Ishikawa (cell line): ENCODE measurements at regions not wholly inside any gene's neighbourhood (a gene's known extent, or its start where the extent isn't known, plus 50 kb on each side); places are given as distances from the start of the nearest gene placed in this dataset.

Source experiments
- CEBPB ChIP-seq: IDR thresholded peaks from 2 replicates; pipeline ENCODE4 v1.6.1; 2012
- CREB1 ChIP-seq: IDR thresholded peaks from 2 replicates; pipeline ENCODE4 v1.6.1; 2012; ENCODE audit warnings: low read depth
- EGR1 ChIP-seq: IDR thresholded peaks from 2 replicates; pipeline ENCODE4 v1.6.1; 2012
- EP300 ChIP-seq: IDR thresholded peaks from 2 replicates; pipeline ENCODE4 v1.6.1; 2012; ENCODE audit warnings: borderline replicate concordance
- RAD21 ChIP-seq: IDR thresholded peaks from 2 replicates; pipeline ENCODE4 v1.6.1; 2012; ENCODE audit warnings: low read depth
- TAF1 ChIP-seq: IDR thresholded peaks from 2 replicates; pipeline ENCODE4 v1.6.1; 2012; ENCODE audit warnings: low read depth, mild to moderate bottlenecking
- TEAD4 ChIP-seq: IDR thresholded peaks from 2 replicates; pipeline ENCODE4 v1.6.1; 2012
- YY1 ChIP-seq: IDR thresholded peaks from 2 replicates; pipeline ENCODE4 v1.6.1; 2012; ENCODE audit warnings: low read depth
- ZBTB7A ChIP-seq: IDR thresholded peaks from 2 replicates; pipeline ENCODE4 v1.6.1; 2012; ENCODE audit warnings: low read depth
- TF ChIP-seq, protein P1 (sequence below): IDR thresholded peaks from 2 replicates; pipeline ENCODE4 v1.6.1; 2012
- TF ChIP-seq, protein P2 (sequence below): IDR thresholded peaks from 2 replicates; pipeline ENCODE4 v1.6.1; 2012; ENCODE audit warnings: low read depth, mild to moderate bottlenecking

DNA sequence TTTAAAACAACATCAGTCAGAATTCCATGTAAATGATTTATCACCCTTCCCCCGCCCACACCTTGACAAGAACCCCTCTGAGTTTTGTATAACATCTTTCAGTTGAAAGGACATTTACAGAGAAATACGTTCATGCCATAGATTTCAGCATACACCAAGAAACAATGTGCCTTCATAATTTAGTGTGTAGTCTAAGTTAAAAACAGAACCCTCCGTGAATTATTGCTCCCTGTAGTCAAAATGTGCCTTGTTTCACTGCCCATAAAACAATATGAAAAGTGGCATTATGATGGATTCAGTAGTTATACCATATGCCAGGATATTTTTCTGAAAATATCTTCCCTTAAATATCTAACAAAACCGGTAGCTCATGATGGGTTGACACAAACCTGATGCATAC is 953.9 kb downstream of the GBE1 start:
- TF ChIP-seq ZBTB7A: no peak
- no peak for TF ChIP-seq CEBPB
- TF ChIP-seq, protein P1, sequence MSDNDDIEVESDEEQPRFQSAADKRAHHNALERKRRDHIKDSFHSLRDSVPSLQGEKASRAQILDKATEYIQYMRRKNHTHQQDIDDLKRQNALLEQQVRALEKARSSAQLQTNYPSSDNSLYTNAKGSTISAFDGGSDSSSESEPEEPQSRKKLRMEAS: no peak
- TF ChIP-seq, protein P2, sequence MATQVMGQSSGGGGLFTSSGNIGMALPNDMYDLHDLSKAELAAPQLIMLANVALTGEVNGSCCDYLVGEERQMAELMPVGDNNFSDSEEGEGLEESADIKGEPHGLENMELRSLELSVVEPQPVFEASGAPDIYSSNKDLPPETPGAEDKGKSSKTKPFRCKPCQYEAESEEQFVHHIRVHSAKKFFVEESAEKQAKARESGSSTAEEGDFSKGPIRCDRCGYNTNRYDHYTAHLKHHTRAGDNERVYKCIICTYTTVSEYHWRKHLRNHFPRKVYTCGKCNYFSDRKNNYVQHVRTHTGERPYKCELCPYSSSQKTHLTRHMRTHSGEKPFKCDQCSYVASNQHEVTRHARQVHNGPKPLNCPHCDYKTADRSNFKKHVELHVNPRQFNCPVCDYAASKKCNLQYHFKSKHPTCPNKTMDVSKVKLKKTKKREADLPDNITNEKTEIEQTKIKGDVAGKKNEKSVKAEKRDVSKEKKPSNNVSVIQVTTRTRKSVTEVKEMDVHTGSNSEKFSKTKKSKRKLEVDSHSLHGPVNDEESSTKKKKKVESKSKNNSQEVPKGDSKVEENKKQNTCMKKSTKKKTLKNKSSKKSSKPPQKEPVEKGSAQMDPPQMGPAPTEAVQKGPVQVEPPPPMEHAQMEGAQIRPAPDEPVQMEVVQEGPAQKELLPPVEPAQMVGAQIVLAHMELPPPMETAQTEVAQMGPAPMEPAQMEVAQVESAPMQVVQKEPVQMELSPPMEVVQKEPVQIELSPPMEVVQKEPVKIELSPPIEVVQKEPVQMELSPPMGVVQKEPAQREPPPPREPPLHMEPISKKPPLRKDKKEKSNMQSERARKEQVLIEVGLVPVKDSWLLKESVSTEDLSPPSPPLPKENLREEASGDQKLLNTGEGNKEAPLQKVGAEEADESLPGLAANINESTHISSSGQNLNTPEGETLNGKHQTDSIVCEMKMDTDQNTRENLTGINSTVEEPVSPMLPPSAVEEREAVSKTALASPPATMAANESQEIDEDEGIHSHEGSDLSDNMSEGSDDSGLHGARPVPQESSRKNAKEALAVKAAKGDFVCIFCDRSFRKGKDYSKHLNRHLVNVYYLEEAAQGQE: no peak
- no peak for TF ChIP-seq EP300
- TF ChIP-seq CREB1: no peak
- TF ChIP-seq TAF1: no peak
- TF ChIP-seq YY1: no peak
- TF ChIP-seq RAD21: no peak
- no peak for TF ChIP-seq EGR1
- no peak for TF ChIP-seq TEAD4
